AG09309 (cell line): ENCODE measurements at regions not wholly inside any gene's neighbourhood (a gene's known extent, or its start where the extent isn't known, plus 50 kb on each side); places are given as distances from the start of the nearest gene placed in this dataset.

Experiments used
- DNase-seq: peaks from one replicate; pipeline ENCODE4 v3.0.0-alpha.2; 2010; ENCODE audit warnings: low read depth
- H3K4me3 ChIP-seq: 2 replicates; pipeline ENCODE4 v1.5.1; 2011; ENCODE audit warnings: mild to moderate bottlenecking, low read depth, low read length, moderate library complexity; ENCODE audit not compliant: control insufficient read depth
- TF ChIP-seq, protein P1 (sequence below): IDR thresholded peaks from 2 replicates; pipeline ENCODE4 v1.5.1; 2011; ENCODE audit warnings: mild to moderate bottlenecking, low read depth, low read length, inconsistent platforms; ENCODE audit not compliant: insufficient read depth, control insufficient read depth; ENCODE audit errors: missing control alignments

DNA sequence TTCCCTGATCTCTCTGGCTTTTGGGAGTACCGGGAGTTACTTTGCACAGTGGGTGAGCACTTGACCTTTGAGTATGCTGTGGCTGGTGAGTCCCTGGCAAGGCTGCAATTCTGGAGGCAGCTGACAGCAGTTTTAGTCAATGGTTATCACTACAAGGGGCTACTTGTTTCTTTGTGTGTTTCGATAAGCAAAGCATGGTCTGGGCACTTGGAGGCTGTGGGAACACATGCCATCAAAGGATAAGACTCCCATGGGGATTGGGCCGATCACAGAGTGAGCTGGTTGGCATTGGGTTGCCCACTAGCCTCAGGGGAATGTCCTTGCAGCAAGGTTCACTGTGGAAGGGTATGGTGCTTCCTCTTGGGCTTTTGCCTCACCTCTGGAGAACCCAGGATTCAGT is 208.2 kb downstream of the SNX13 start:
- no peak overlapping the region for H3K4me3 ChIP-seq
- DNase-seq, result no peak
- TF ChIP-seq, protein P1, sequence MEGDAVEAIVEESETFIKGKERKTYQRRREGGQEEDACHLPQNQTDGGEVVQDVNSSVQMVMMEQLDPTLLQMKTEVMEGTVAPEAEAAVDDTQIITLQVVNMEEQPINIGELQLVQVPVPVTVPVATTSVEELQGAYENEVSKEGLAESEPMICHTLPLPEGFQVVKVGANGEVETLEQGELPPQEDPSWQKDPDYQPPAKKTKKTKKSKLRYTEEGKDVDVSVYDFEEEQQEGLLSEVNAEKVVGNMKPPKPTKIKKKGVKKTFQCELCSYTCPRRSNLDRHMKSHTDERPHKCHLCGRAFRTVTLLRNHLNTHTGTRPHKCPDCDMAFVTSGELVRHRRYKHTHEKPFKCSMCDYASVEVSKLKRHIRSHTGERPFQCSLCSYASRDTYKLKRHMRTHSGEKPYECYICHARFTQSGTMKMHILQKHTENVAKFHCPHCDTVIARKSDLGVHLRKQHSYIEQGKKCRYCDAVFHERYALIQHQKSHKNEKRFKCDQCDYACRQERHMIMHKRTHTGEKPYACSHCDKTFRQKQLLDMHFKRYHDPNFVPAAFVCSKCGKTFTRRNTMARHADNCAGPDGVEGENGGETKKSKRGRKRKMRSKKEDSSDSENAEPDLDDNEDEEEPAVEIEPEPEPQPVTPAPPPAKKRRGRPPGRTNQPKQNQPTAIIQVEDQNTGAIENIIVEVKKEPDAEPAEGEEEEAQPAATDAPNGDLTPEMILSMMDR, result no peak
